ENCODE measurements at regions not wholly inside any gene's neighbourhood (a gene's known extent, or its start where the extent isn't known, plus 50 kb on each side); places are given as distances from the start of the nearest gene placed in this dataset.
A peak's percentile ranks its signal among the peaks of the same experiment; 100 is the strongest.

- Histone ChIP-seq H3K4me1 (ENCODE audit: low read depth) (no peaks in the 10 kb centered on the region), H3K9me3 (no peaks in the 10 kb centered on the region), H3K36me3 (ENCODE audit: low read depth) (no peaks in the 10 kb centered on the region), H3K4me3 (no peak overlapping the region)
- intact Hi-C loops (cut with DNase I, micrococcal nuclease): no loop called here
- ATAC-seq: peak; percentile 57
- DNase-seq: no peak
- no peak for TF ChIP-seq CTCF (IDR thresholded peaks at IDR 0.05)
Observed at GRCh38 chr1:244214009-244214967, 163.2 kb downstream of the ZBTB18 start.

DNA sequence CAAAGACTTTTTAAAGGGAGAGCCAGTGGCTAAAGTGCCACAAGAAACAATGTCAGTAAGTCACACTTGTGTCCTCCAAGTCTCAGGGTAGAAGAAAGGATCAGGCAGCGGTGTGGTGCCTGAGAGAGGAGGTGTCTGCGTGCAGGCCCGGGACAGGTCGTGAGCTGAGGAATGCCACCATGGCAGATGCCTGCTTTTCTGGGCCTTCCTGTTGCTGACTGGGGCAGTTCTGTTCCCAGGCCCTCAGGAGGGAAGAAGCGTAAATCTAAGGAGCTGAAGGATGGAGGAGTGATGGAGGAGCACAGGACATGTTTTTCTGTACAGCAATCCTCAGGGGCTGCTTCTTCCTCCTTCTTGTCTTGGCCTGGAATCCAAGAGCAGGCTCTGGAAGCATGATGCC lies 165.8 kb downstream of the ZBTB18 start:
- no peak for TF ChIP-seq CTCF (IDR thresholded peaks at IDR 0.05)
- intact Hi-C loops (cut with DNase I, micrococcal nuclease): no loop called here
- no peaks in the 10 kb centered on the region for H3K36me3 ChIP-seq (ENCODE audit: low read depth)
- no peaks in the 10 kb centered on the region for H3K4me1 ChIP-seq (ENCODE audit: low read depth)
- H3K9me3 ChIP-seq: no peaks in the 10 kb centered on the region
- no peak overlapping the region for H3K4me3 ChIP-seq
- ATAC-seq: no peak
- no peak for DNase-seq

DNA sequence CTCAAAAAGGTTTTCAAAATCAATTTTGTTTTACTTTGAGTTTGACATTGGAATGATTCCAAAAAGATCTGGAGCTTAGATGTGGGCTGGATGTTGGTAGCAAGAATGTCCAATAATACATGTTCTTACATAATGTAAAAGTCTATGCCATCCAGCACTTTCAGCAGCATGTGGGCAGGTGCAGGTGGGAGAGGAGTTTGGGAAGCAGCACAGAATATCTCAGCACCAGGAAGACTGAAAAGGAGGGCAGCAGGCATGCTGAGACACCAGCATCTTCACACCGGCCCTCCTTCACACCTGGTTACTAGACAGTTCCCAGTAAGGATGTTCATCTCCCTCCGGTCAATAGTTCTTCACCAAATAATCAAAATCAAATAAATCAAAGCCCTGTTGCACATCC lies 166.6 kb downstream of the ZBTB18 start:
- TF ChIP-seq CTCF (IDR thresholded peaks at IDR 0.05): no peak
- no peaks in the 10 kb centered on the region for H3K36me3 ChIP-seq (ENCODE audit: low read depth)
- H3K9me3 ChIP-seq: no peaks in the 10 kb centered on the region
- H3K4me1 ChIP-seq (ENCODE audit: low read depth): no peaks in the 10 kb centered on the region
- DNase-seq (no peak), ATAC-seq (no peak)
- intact Hi-C loops (cut with DNase I, micrococcal nuclease): no loop called here
- no peak overlapping the region for H3K4me3 ChIP-seq

DNA sequence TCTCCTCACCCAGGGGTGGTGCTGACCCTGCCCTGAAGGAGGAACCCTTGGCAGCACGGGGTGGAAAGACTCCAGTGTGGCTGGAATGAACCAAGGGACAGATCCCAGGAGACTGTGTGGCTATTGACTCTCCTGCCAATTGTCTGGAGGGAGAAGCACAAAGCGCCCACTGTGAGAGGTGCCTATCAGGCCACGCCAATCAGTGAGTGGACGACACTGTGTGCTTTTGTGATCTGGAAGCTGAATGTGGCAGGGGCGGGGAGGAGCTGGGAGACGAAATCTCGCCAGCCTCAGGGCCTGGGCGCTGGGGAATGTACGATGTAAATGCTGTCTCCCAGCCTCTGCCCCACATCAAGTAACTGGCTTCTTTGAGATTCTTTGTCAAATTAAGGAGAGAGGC lies 167.1 kb downstream of the ZBTB18 start:
- no peak for DNase-seq
- intact Hi-C loops (cut with DNase I, micrococcal nuclease): no loop called here
- no peak for TF ChIP-seq CTCF (IDR thresholded peaks at IDR 0.05)

DNA sequence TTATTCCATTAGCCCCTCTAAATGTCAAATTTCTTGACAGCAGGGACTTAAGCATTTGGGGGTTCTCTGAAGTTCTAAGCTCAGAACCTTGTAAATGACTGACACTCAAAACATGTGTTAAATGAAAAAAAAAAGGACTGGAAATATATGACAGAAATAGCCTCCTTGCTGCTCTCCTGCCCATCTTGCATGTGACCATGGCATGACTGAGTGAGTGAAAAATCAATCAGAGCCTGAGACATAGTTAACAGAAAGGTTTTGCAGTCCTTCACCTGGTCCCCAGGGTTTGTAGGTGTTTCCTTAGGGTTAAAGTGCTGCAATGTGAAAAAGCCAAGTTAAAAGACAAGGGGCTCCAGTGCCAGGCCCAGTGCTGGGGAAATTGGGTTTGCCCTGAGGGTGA lies 168.1 kb downstream of the ZBTB18 start:
- ATAC-seq: no peak
- H3K36me3 ChIP-seq (ENCODE audit: low read depth): no peaks in the 10 kb centered on the region
- H3K4me3 ChIP-seq: no peak overlapping the region
- intact Hi-C loops (cut with DNase I, micrococcal nuclease): no loop called here
- no peak for DNase-seq
- H3K4me1 ChIP-seq (ENCODE audit: low read depth): no peaks in the 10 kb centered on the region
- H3K9me3 ChIP-seq: no peaks in the 10 kb centered on the region
- no peak for TF ChIP-seq CTCF (IDR thresholded peaks at IDR 0.05)

More for the DNA sequence above, 167.1 kb downstream of the ZBTB18 start:
- no peak for ATAC-seq
- Histone ChIP-seq H3K36me3 (ENCODE audit: low read depth) (no peaks in the 10 kb centered on the region), H3K9me3 (no peaks in the 10 kb centered on the region), H3K4me3 (no peak overlapping the region), H3K4me1 (ENCODE audit: low read depth) (no peaks in the 10 kb centered on the region)
